HepG2 (cell line): ENCODE measurements at regions not wholly inside any gene's neighbourhood (a gene's known extent, or its start where the extent isn't known, plus 50 kb on each side); places are given as distances from the start of the nearest gene placed in this dataset.

Source experiments
- ATAD3A ChIP-seq: sonication (generic); formaldehyde crosslinking; IDR thresholded peaks from 2 replicates; pipeline ENCODE4 v1.4.0; 2020; ENCODE audit warnings: missing genetic modification reagents
- ATF7-NPFF ChIP-seq: sonication (generic); formaldehyde crosslinking; IDR thresholded peaks from 2 replicates; pipeline ENCODE4 v1.8.1; 2023; ENCODE audit warnings: mild to moderate bottlenecking, low read depth, missing genetic modification reagents, moderate library complexity
- CAMTA2 ChIP-seq: sonication (generic); formaldehyde crosslinking; IDR thresholded peaks from 2 replicates; pipeline ENCODE4 v1.4.0; 2020; ENCODE audit warnings: mild to moderate bottlenecking, missing genetic modification reagents, borderline replicate concordance
- FOXK2 ChIP-seq: fragments of 450-650 bp; IDR thresholded peaks from 2 replicates; pipeline ENCODE4 v1.6.1; 2016
- SRSF9 ChIP-seq: fragments of 200-400 bp; formaldehyde crosslinking; IDR thresholded peaks from 2 replicates; pipeline ENCODE4 v1.6.1; 2018; ENCODE audit warnings: borderline replicate concordance, mild to moderate bottlenecking, low read depth, low read length; ENCODE audit not compliant: insufficient read depth, poor library complexity, severe bottlenecking
- THYN1 ChIP-seq: sonication (generic); formaldehyde crosslinking; IDR thresholded peaks from 2 replicates; pipeline ENCODE4 v1.8.1; 2023; ENCODE audit warnings: low read depth, mild to moderate bottlenecking, moderate library complexity, missing genetic modification reagents, borderline replicate concordance
- ZC3H4 ChIP-seq: sonication (generic); formaldehyde crosslinking; IDR thresholded peaks from 2 replicates; pipeline ENCODE4 v1.4.0; 2020; ENCODE audit warnings: missing genetic modification reagents, borderline replicate concordance
- ZFYVE20 ChIP-seq: sonication (generic); formaldehyde crosslinking; IDR thresholded peaks from 2 replicates; pipeline ENCODE4 v1.8.0; 2023; ENCODE audit warnings: low read depth, mild to moderate bottlenecking, moderate library complexity, missing genetic modification reagents, borderline replicate concordance
- ZNF160 ChIP-seq: sonication (generic); formaldehyde crosslinking; IDR thresholded peaks from 2 replicates; pipeline ENCODE4 v1.8.0; 2022; ENCODE audit warnings: mild to moderate bottlenecking, inconsistent platforms, missing genetic modification reagents
- TF ChIP-seq, protein P1 (sequence below): sonication (generic); formaldehyde crosslinking; IDR thresholded peaks from 2 replicates; pipeline ENCODE4 v1.5.0; 2020; ENCODE audit warnings: missing genetic modification reagents
- TF ChIP-seq, protein P2 (sequence below): sonication (generic); formaldehyde crosslinking; IDR thresholded peaks from 2 replicates; pipeline ENCODE4 v1.4.0; 2020; ENCODE audit warnings: missing genetic modification reagents
- TF ChIP-seq, protein P3 (sequence below): sonication (generic); formaldehyde crosslinking; IDR thresholded peaks from 2 replicates; pipeline ENCODE4 v1.4.0; 2020; ENCODE audit warnings: missing genetic modification reagents
- TF ChIP-seq, protein P4 (sequence below): sonication (generic); formaldehyde crosslinking; IDR thresholded peaks from 2 replicates; pipeline ENCODE4 v1.5.1; 2020; ENCODE audit warnings: missing genetic modification reagents, mild to moderate bottlenecking, borderline replicate concordance
- TF ChIP-seq, protein P5 (sequence below): sonication (generic); formaldehyde crosslinking; IDR thresholded peaks from 2 replicates; pipeline ENCODE4 v1.5.0; 2020; ENCODE audit warnings: mild to moderate bottlenecking, missing genetic modification reagents, moderate library complexity

DNA sequence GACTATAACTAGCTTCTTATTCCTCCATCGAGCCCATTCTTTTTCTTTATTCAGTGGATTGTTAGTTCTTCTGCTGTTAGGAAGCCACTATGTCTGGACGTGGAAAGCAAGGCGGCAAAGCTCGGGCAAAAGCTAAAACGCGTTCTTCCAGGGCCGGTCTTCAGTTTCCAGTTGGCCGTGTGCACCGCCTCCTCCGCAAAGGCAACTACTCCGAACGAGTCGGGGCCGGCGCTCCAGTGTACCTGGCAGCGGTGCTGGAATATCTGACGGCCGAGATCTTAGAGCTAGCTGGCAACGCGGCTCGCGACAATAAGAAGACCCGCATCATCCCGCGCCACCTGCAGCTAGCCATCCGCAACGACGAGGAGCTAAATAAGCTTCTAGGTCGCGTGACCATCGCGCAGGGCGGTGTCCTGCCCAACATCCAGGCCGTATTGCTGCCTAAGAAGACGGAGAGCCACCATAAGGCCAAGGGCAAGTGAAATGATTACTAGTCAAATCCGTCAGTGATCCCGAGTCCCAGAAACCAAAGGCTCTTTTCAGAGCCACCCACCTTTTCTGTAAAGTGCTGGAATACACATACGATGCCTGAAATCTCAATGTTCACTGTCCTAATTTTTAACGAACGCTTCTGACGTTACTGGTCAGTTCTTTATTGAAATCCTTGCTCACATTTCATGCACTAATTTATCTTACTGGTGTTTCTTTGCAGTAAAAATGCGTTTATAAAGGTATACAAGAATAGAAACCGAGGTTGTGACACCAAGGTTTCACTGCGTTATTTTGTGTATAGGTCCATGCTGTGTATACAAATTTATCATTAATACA is 129.9 kb downstream of the HFE start (continued):
- TF ChIP-seq, protein P1, sequence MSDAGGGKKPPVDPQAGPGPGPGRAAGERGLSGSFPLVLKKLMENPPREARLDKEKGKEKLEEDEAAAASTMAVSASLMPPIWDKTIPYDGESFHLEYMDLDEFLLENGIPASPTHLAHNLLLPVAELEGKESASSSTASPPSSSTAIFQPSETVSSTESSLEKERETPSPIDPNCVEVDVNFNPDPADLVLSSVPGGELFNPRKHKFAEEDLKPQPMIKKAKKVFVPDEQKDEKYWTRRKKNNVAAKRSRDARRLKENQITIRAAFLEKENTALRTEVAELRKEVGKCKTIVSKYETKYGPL (CRISPR knock-in tag), result no peak; the same call in 1 of the 2 replicates
- peak; percentile 93 for TF ChIP-seq THYN1 (CRISPR knock-in tag)
- TF ChIP-seq, protein P2, sequence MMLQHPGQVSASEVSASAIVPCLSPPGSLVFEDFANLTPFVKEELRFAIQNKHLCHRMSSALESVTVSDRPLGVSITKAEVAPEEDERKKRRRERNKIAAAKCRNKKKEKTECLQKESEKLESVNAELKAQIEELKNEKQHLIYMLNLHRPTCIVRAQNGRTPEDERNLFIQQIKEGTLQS, result 0 out of 2 replicates have a peak, but pooled peaks have one; percentile 44
- TF ChIP-seq CAMTA2 (CRISPR knock-in tag), result peak; percentile 56; the same call in 1 of the 2 replicates
- TF ChIP-seq, protein P3, sequence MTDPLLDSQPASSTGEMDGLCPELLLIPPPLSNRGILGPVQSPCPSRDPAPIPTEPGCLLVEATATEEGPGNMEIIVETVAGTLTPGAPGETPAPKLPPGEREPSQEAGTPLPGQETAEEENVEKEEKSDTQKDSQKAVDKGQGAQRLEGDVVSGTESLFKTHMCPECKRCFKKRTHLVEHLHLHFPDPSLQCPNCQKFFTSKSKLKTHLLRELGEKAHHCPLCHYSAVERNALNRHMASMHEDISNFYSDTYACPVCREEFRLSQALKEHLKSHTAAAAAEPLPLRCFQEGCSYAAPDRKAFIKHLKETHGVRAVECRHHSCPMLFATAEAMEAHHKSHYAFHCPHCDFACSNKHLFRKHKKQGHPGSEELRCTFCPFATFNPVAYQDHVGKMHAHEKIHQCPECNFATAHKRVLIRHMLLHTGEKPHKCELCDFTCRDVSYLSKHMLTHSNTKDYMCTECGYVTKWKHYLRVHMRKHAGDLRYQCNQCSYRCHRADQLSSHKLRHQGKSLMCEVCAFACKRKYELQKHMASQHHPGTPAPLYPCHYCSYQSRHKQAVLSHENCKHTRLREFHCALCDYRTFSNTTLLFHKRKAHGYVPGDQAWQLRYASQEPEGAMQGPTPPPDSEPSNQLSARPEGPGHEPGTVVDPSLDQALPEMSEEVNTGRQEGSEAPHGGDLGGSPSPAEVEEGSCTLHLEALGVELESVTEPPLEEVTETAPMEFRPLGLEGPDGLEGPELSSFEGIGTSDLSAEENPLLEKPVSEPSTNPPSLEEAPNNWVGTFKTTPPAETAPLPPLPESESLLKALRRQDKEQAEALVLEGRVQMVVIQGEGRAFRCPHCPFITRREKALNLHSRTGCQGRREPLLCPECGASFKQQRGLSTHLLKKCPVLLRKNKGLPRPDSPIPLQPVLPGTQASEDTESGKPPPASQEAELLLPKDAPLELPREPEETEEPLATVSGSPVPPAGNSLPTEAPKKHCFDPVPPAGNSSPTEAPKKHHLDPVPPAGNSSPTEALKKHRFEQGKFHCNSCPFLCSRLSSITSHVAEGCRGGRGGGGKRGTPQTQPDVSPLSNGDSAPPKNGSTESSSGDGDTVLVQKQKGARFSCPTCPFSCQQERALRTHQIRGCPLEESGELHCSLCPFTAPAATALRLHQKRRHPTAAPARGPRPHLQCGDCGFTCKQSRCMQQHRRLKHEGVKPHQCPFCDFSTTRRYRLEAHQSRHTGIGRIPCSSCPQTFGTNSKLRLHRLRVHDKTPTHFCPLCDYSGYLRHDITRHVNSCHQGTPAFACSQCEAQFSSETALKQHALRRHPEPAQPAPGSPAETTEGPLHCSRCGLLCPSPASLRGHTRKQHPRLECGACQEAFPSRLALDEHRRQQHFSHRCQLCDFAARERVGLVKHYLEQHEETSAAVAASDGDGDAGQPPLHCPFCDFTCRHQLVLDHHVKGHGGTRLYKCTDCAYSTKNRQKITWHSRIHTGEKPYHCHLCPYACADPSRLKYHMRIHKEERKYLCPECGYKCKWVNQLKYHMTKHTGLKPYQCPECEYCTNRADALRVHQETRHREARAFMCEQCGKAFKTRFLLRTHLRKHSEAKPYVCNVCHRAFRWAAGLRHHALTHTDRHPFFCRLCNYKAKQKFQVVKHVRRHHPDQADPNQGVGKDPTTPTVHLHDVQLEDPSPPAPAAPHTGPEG (CRISPR knock-in tag), result peak; percentile 62; the same call in 1 of the 2 replicates
- no peak for TF ChIP-seq ZFYVE20
- TF ChIP-seq, protein P4, sequence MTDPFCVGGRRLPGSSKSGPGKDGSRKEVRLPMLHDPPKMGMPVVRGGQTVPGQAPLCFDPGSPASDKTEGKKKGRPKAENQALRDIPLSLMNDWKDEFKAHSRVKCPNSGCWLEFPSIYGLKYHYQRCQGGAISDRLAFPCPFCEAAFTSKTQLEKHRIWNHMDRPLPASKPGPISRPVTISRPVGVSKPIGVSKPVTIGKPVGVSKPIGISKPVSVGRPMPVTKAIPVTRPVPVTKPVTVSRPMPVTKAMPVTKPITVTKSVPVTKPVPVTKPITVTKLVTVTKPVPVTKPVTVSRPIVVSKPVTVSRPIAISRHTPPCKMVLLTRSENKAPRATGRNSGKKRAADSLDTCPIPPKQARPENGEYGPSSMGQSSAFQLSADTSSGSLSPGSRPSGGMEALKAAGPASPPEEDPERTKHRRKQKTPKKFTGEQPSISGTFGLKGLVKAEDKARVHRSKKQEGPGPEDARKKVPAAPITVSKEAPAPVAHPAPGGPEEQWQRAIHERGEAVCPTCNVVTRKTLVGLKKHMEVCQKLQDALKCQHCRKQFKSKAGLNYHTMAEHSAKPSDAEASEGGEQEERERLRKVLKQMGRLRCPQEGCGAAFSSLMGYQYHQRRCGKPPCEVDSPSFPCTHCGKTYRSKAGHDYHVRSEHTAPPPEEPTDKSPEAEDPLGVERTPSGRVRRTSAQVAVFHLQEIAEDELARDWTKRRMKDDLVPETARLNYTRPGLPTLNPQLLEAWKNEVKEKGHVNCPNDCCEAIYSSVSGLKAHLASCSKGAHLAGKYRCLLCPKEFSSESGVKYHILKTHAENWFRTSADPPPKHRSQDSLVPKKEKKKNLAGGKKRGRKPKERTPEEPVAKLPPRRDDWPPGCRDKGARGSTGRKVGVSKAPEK (CRISPR knock-in tag), result peak; percentile 95
- TF ChIP-seq, protein P5, sequence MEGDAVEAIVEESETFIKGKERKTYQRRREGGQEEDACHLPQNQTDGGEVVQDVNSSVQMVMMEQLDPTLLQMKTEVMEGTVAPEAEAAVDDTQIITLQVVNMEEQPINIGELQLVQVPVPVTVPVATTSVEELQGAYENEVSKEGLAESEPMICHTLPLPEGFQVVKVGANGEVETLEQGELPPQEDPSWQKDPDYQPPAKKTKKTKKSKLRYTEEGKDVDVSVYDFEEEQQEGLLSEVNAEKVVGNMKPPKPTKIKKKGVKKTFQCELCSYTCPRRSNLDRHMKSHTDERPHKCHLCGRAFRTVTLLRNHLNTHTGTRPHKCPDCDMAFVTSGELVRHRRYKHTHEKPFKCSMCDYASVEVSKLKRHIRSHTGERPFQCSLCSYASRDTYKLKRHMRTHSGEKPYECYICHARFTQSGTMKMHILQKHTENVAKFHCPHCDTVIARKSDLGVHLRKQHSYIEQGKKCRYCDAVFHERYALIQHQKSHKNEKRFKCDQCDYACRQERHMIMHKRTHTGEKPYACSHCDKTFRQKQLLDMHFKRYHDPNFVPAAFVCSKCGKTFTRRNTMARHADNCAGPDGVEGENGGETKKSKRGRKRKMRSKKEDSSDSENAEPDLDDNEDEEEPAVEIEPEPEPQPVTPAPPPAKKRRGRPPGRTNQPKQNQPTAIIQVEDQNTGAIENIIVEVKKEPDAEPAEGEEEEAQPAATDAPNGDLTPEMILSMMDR (CRISPR knock-in tag), result peak; percentile 72
- TF ChIP-seq FOXK2, result no peak
- no peak for TF ChIP-seq ATAD3A (CRISPR knock-in tag)
- 0 out of 2 replicates have a peak, but pooled peaks have one; percentile 44 for TF ChIP-seq ZNF160 (CRISPR knock-in tag)
- no peak for TF ChIP-seq SRSF9
- 0 out of 2 replicates have a peak, but pooled peaks have one; percentile 41 for TF ChIP-seq ZC3H4 (CRISPR knock-in tag)
- TF ChIP-seq ATF7-NPFF (CRISPR knock-in tag), result peak; percentile 76
